Activated naive CD4-positive, alpha-beta T cell treated with anti-CD3 and anti-CD28 coated beads, Interleukin-2, amount 50 U/mL, for 24 hours (primary cell): ENCODE measurements at regions not wholly inside any gene's neighbourhood (a gene's known extent, or its start where the extent isn't known, plus 50 kb on each side); places are given as distances from the start of the nearest gene placed in this dataset.
"Not testable (repeated sequence)": the region's sequence is repeated elsewhere in the genome, so short reads cannot be mapped to it uniquely, and the experiment has no call there.

Experiments
- H3K27ac Mint-ChIP-seq: one replicate; pipeline ENCODE4 v1.8.0; 2021; ENCODE audit warnings: mild to moderate bottlenecking, mixed read lengths
- H3K27me3 Mint-ChIP-seq: one replicate; pipeline ENCODE4 v1.8.0; 2021; ENCODE audit warnings: mixed read lengths
- H3K36me3 Mint-ChIP-seq: one replicate; pipeline ENCODE4 v1.8.0; 2021; ENCODE audit warnings: mixed read lengths
- H3K4me1 Mint-ChIP-seq: one replicate; pipeline ENCODE4 v1.8.0; 2021; ENCODE audit warnings: mixed read lengths
- H3K4me3 Mint-ChIP-seq: one replicate; pipeline ENCODE4 v1.8.0; 2021; ENCODE audit warnings: mild to moderate bottlenecking, mixed read lengths
- H3K9me3 Mint-ChIP-seq: one replicate; pipeline ENCODE4 v1.8.0; 2021; ENCODE audit warnings: mixed read lengths

GRCh38 chr15:25251700-25252390, 187.0 kb downstream of the UBE3A start:
- H3K36me3 Mint-ChIP-seq = peaks cover 1% of the 10 kb centered on the region
- H3K27me3 Mint-ChIP-seq = no peaks in the 10 kb centered on the region
- no peaks in the 10 kb centered on the region for H3K4me1 Mint-ChIP-seq
- peaks cover 11% of the 10 kb centered on the region for H3K9me3 Mint-ChIP-seq
- no peak overlapping the region for H3K27ac Mint-ChIP-seq
- H3K4me3 Mint-ChIP-seq = no peak overlapping the region

GRCh38 chr15:25253048-25253973, 185.5 kb downstream of the UBE3A start:
- H3K4me3 Mint-ChIP-seq, H3K36me3 Mint-ChIP-seq, H3K4me1 Mint-ChIP-seq, H3K27me3 Mint-ChIP-seq, H3K27ac Mint-ChIP-seq: not testable (repeated sequence)
- peaks cover 15% of the 10 kb centered on the region for H3K9me3 Mint-ChIP-seq

- no peaks in the 10 kb centered on the region for H3K27me3 Mint-ChIP-seq
- no peaks in the 10 kb centered on the region for H3K36me3 Mint-ChIP-seq
- H3K27ac Mint-ChIP-seq = no peak overlapping the region
- no peaks in the 10 kb centered on the region for H3K4me1 Mint-ChIP-seq
- no peak overlapping the region for H3K4me3 Mint-ChIP-seq
- H3K9me3 Mint-ChIP-seq = peaks cover 11% of the 10 kb centered on the region
Measured at GRCh38 chr15:25268166-25268565, 170.7 kb downstream of the UBE3A start.
